SK-N-SH (cell line): ENCODE measurements at regions not wholly inside any gene's neighbourhood (a gene's known extent, or its start where the extent isn't known, plus 50 kb on each side); places are given as distances from the start of the nearest gene placed in this dataset.

Source experiments
- CHD2 ChIP-seq: fragments of 150-350 bp; IDR thresholded peaks from 2 replicates; pipeline ENCODE4 v1.6.1; 2018; ENCODE audit warnings: low read length; ENCODE audit not compliant: partially characterized antibody
- EP300 ChIP-seq, 2 experiments: IDR thresholded peaks; 2 replicates each; pipeline versions ENCODE4 v1.4.0 to v1.6.1; 2012; ENCODE audit warnings: borderline replicate concordance in 1 of 2, low read depth in 1 of 2, low read length in 1 of 2
- EZH2phosphoT487 ChIP-seq: fragments of 200-600 bp; sonication (generic); IDR thresholded peaks from 2 replicates; pipeline ENCODE4 v1.6.1; 2017; ENCODE audit warnings: low read depth, mixed run types, mild to moderate bottlenecking, antibody characterized with exemption, moderate library complexity, borderline replicate concordance
- NFIC ChIP-seq: IDR thresholded peaks from 2 replicates; pipeline ENCODE4 v1.4.0; 2012; ENCODE audit warnings: borderline replicate concordance
- NRF1 ChIP-seq: IDR thresholded peaks from 2 replicates; pipeline ENCODE4 v1.6.1; 2012; ENCODE audit warnings: low read depth, mild to moderate bottlenecking, low read length
- RAD21 ChIP-seq: IDR thresholded peaks from 2 replicates; pipeline ENCODE4 v1.6.1; 2012; ENCODE audit warnings: mild to moderate bottlenecking, low read length
- RFX5 ChIP-seq: IDR thresholded peaks from 2 replicates; pipeline ENCODE4 v1.6.1; 2012; ENCODE audit warnings: mild to moderate bottlenecking, improper control_type of control experiment, low read length
- TF ChIP-seq, protein P1 (sequence below): fragments of 200-600 bp; sonication (generic); IDR thresholded peaks from 2 replicates; pipeline ENCODE4 v1.6.1; 2017; ENCODE audit warnings: antibody characterized with exemption, mild to moderate bottlenecking, moderate library complexity
- TF ChIP-seq, protein P2 (sequence below): IDR thresholded peaks from 2 replicates; pipeline ENCODE4 v1.4.0; 2012; ENCODE audit warnings: low read depth, borderline replicate concordance
- TF ChIP-seq, protein P3 (sequence below): IDR thresholded peaks from 2 replicates; pipeline ENCODE4 v1.6.1; 2012; ENCODE audit warnings: mild to moderate bottlenecking, low read depth, low read length, moderate library complexity
- TF ChIP-seq, protein P4 (sequence below): IDR thresholded peaks from 2 replicates; pipeline ENCODE4 v1.4.0; 2012; ENCODE audit warnings: low read depth

DNA sequence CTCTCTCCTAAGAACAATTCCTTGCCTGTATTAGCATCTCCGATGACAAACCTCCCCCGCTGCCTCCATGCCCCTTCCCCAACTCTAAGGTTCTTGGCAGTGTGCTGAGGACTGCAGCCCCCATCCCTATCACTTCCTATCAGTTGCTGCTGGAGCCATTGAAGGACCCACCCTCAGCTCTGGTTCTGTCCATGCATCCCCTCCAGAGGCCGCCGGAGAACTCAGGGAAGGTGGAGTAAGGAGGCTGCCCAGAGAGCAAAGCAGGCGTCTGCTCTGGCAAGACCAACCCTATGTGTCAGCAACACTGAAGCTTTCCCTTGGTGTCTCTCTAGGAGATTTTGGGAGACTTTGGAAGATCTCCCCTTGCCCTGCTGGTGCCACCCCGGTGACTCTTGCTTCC is 1139.5 kb downstream of the TBC1D22A start:
- TF ChIP-seq, protein P1, sequence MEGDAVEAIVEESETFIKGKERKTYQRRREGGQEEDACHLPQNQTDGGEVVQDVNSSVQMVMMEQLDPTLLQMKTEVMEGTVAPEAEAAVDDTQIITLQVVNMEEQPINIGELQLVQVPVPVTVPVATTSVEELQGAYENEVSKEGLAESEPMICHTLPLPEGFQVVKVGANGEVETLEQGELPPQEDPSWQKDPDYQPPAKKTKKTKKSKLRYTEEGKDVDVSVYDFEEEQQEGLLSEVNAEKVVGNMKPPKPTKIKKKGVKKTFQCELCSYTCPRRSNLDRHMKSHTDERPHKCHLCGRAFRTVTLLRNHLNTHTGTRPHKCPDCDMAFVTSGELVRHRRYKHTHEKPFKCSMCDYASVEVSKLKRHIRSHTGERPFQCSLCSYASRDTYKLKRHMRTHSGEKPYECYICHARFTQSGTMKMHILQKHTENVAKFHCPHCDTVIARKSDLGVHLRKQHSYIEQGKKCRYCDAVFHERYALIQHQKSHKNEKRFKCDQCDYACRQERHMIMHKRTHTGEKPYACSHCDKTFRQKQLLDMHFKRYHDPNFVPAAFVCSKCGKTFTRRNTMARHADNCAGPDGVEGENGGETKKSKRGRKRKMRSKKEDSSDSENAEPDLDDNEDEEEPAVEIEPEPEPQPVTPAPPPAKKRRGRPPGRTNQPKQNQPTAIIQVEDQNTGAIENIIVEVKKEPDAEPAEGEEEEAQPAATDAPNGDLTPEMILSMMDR = no peak
- TF ChIP-seq NFIC (no peak), EP300 (IDR thresholded peaks at IDR 0.05; ENCODE audit: borderline replicate concordance in 1 of 2, low read depth in 1 of 2, low read length in 1 of 2) (no peak), RAD21 (no peak), NRF1 (no peak), CHD2 (no peak), RFX5 (no peak), EZH2phosphoT487 (no peak)
- TF ChIP-seq, protein P2, sequence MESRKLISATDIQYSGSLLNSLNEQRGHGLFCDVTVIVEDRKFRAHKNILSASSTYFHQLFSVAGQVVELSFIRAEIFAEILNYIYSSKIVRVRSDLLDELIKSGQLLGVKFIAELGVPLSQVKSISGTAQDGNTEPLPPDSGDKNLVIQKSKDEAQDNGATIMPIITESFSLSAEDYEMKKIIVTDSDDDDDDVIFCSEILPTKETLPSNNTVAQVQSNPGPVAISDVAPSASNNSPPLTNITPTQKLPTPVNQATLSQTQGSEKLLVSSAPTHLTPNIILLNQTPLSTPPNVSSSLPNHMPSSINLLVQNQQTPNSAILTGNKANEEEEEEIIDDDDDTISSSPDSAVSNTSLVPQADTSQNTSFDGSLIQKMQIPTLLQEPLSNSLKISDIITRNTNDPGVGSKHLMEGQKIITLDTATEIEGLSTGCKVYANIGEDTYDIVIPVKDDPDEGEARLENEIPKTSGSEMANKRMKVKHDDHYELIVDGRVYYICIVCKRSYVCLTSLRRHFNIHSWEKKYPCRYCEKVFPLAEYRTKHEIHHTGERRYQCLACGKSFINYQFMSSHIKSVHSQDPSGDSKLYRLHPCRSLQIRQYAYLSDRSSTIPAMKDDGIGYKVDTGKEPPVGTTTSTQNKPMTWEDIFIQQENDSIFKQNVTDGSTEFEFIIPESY = no peak
- TF ChIP-seq, protein P3, sequence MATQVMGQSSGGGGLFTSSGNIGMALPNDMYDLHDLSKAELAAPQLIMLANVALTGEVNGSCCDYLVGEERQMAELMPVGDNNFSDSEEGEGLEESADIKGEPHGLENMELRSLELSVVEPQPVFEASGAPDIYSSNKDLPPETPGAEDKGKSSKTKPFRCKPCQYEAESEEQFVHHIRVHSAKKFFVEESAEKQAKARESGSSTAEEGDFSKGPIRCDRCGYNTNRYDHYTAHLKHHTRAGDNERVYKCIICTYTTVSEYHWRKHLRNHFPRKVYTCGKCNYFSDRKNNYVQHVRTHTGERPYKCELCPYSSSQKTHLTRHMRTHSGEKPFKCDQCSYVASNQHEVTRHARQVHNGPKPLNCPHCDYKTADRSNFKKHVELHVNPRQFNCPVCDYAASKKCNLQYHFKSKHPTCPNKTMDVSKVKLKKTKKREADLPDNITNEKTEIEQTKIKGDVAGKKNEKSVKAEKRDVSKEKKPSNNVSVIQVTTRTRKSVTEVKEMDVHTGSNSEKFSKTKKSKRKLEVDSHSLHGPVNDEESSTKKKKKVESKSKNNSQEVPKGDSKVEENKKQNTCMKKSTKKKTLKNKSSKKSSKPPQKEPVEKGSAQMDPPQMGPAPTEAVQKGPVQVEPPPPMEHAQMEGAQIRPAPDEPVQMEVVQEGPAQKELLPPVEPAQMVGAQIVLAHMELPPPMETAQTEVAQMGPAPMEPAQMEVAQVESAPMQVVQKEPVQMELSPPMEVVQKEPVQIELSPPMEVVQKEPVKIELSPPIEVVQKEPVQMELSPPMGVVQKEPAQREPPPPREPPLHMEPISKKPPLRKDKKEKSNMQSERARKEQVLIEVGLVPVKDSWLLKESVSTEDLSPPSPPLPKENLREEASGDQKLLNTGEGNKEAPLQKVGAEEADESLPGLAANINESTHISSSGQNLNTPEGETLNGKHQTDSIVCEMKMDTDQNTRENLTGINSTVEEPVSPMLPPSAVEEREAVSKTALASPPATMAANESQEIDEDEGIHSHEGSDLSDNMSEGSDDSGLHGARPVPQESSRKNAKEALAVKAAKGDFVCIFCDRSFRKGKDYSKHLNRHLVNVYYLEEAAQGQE = no peak
- TF ChIP-seq, protein P4, sequence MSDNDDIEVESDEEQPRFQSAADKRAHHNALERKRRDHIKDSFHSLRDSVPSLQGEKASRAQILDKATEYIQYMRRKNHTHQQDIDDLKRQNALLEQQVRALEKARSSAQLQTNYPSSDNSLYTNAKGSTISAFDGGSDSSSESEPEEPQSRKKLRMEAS = no peak
